ENCODE measurements at regions not wholly inside any gene's neighbourhood (a gene's known extent, or its start where the extent isn't known, plus 50 kb on each side); places are given as distances from the start of the nearest gene placed in this dataset.

DNA sequence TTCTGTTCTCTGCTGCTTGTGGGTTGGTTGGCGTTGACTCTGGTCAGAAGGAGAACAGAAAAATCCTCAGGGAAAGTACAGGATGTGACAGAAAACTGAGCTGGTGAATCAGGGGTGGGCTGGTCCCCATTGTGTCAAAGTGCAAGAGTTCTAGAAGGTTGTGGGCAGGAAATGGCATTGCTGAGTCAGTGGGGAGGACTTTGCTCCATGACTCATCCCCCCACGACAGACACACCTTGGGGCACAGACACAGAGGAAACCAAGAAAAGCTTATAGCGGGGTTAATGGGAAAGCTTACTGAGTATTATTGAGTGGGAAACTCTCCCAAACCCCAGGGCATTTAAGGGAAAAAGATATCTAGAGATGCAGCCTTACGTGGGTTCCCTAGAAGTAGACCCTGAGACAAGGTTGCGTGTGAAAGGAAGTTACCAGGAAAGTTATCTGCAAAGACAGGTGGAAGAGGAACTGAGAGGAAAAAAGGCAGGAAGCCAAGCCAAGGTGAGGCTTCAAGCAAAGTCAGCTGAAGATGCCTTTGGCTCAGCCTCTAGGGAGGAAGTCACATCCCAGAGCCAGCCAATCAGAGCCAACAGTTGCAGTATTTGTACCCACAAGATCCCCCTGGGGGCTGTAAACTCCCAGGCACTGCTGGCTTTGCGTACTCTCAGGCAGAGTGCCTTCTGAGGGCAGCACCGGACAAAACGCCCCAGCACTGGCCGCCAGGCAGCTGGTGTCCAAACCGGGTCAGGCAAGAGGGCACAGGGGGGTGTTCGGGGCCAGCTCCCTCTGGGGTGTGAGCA is 86.4 kb downstream of the FOXL1 start:
- DNase-seq: no peak

- DNase-seq: no peak
These were observed 86.9 kb downstream of the FOXL1 start for GRCh38 chr16:86665319-86665675.

DNA sequence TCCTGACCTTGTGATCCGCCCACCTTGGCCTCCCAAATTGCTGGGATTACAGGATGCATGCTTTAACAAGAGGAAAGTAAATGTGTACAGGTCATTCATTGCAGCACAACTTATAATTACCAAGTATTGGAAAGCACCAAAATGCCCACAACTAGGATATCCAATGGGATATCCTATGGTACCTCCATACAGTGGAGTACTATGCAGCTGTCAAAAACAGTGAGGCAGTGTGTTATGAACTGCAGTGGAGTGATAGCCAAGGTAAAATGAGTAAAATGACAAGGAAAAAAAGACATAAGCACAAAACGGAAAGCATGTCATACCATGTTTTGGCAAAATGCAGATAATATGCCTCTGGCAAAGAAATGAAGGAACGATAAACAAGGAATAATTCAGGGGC is 87.6 kb downstream of the FOXL1 start:
- no peak for DNase-seq

- DNase-seq: no peak
These were observed 88.7 kb downstream of the FOXL1 start for GRCh38 chr16:86667035-86667434.

GRCh38 chr16:86668136-86668910 is 90.0 kb downstream of the FOXL1 start:
- DNase-seq: no peak

DNA sequence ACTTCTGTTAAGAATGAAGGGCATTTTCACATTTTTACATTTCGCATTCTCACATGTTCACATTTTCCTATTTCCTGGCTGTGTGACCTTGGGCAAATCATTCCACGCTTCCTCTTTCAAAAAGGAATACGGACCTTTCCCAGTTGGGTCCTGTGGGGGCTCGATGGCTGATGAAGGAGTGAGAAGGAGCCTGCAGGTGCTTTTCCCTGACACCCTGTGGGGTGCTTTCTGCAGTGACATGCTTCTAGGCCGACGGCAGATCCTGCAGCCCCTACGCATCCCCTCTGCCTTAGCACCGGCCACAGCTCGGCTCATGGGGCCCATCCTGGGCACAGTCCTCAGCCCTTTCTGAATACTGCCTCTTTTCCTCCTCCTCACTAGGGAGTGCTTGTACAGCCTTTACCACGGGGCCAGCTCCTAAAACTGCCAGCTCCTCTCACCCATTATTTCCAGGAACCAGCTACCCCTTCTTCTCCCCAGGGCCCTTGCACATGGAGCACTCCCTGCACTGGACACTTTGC is 91.0 kb downstream of the FOXL1 start:
- DNase-seq: no peak

DNA sequence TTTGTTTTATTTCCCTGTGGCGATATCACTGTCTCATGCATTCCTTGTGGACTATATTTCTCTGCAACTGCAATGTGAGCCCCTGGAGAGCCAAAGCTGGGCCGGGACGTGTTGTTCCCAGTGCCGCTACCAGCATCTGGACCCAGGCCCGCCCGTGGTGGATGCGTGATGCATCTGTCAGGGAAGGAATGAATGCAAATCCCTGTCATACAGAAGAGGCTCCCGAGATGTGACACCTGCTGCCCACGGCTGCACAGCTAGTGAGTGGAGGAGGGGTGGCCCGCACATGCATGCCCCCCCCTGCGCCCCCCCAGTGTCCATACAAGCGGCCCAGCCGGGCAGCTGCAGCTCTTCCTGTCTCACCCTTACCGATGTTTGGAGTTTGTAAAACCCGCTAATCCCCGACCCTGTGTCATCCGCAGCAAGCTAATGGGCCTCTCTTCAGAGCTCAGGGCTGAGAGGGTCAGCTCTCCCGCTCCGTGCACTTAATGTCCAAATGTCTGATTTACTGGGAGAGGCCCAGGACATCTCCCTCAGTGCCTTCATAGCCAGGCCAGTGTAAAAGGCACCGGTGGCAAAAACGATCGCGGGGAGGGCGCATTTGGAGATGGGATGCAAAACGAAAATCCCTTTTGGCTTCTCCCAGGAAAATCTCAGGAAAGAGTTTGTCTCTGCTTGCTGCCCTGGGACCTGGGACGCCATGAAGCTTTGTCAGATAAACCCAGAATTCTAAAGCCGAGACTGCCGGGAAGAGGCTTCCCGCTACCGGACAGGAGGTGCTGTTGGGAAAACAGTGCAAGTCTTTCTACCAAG is 91.8 kb downstream of the FOXL1 start:
- DNase-seq: no peak

DNA sequence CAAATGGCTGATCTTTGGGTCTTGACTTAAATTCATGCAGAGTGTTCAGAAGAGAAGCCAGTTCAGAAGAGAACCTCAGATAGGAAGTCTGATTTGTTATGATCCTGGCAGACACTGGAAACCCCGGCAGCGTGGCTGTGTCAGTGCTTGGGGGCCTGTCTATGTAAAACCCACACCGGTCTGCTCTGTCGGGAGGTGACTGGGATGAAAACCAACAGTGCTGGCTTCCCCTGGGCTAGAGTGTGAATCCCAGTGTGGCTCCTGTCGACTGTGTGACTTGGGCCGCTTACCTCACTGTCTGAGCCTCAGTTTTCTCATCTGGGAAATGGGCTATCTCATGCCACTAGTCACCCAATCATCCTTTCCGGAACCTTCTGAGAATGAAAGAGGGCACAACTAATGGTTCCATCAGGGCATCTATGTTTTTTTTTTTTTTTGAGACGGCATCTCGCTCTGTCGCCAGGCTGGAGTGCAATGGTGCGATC is 92.4 kb downstream of the FOXL1 start:
- no peak for DNase-seq

- peak; percentile 85 for DNase-seq
These were observed 93.3 kb downstream of the FOXL1 start for GRCh38 chr16:86671486-86672178.

- no peak for DNase-seq
These were observed 94.0 kb downstream of the FOXL1 start for GRCh38 chr16:86672179-86672863.

DNA sequence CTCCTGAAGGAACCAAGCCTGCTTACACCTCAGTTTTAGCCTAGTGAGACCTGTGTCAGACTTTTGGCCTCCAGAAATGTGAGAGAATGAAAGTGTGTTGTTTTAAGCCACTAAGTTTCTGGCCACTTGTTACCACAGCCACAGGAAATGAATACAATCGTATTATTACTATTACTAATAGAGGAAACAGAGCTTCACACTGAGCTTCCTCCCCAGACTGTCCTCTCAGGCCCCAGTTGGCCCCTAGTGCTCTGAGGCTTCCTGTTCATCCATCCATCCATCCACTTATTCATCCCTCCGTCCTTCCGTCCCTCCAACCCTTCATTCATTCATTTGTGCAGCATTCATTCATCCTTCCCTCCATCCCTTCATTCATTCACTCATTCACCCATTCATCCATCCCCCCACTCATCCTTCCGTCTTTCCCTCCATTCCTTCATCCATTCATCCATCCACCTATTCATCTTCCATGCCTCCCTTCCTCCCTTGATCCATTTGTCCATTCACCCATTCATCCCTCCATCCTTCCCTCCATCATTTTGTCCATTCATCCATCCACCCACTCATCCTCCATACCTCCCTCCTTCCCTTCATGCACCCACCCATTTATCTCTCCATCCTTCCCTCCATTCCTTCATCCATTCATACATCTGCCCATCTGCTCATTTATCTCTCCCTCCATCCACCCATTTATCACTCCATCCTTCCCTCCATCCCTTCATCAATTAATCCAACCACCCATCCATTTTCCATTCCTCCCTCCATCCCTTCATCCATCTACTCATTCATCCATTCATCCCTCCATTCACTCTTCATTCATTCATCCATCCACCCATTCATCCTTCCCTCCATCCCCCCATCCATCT is 95.0 kb downstream of the FOXL1 start:
- no peak for DNase-seq

DNA sequence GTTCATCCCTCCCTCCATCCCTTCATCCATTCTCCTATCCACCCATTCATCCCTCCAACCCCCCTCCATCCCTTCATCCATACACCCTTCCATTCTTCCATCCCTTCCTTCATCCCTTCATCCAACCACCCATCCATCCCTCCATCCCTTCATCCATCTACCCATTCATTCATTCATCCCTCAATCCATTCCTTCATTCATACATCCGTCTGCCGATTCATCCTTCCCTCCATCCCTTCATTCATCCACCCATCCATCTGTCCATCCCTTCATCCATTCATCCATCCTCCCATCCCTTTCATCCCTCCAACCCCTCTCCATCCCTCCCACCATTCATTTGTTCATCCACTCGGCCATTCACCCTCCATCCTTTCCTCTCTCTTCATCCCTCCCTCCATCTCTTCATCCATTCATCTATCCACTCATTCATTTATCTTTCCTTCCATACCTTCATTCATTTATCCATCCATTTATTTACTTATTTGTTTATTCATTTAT is 95.7 kb downstream of the FOXL1 start:
- no peak for DNase-seq

DNA sequence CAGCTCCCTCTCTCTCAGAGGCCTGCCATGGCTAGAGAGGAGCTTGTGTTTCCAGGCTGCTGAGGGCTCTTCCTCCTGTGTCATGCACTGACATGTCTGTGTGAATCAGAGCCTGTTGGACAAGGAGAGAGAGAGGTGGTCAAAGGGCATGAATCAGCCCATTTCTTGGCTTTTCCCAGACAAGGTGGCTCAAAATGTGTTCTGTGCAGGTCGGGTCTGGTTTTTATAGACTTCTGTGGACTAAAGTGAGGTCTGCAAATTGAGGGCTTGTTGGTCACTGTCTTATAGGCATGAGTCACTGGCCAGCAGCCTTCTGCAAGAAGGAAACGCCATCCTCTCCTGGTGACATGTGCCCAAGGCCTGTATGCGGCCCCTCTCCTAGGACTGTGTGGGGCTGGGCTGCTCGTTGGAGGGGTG is 97.9 kb downstream of the FOXL1 start:
- no peak for DNase-seq

GRCh38 chr16:86679490-86679889 is 101.1 kb downstream of the FOXL1 start:
- no peak for DNase-seq

- DNase-seq: no peak
These were observed 101.8 kb downstream of the FOXL1 start for GRCh38 chr16:86680162-86680561.

- no peak for DNase-seq
These were observed 102.3 kb downstream of the FOXL1 start for GRCh38 chr16:86680661-86681030.

DNA sequence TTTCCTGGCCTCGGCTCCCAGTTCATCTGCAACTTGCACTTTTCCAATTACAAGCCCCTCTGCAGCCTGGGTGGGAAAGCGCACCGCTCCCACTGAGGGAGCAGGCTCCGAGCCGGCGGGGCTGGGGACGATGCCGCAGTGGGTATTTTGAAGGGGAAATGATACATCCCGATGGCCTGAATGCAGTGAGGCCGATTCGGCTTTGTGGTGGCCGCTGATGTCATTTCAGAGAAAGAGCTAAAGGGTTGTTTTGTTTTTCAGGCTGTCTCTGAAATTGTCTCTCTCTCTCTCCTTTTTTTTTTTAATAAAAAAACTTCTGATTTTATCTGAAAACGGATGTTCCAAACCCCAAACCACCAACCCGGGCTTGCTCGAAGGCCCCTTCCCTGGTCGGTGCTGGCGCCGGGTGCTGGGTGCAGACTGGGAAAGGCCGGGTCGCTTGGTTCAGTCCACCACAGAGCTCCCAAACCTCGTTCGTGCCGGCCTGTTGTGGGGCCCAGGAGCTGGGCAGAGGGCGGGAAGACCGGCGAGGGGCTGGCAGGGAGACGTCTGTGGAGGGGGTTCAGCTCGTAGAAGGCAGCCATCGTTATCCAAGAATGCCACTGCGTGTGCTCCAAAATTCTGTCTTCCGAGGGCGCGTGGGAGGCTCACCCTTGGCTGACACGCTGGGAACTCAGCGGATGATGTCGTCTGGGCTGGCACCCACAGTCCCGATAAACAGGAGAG is 102.8 kb downstream of the FOXL1 start:
- DNase-seq: no peak

DNA sequence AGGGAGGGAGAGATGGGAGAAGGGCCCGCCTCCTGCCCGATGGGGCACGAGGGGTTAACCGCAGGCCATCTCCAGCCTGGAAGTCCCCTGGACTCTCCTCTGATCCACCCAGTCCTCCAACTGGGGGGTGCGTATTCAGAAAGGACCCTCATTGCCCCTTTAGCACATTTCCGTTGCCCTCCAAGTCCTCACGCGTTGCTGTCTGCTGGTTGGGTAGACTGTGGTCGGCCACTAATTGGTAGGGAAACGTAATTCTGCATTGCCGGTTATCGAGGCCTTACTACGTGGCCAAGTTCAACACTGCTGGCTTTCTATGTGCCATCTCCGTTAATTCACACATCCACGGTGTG is 103.4 kb downstream of the FOXL1 start:
- no peak for DNase-seq

DNA sequence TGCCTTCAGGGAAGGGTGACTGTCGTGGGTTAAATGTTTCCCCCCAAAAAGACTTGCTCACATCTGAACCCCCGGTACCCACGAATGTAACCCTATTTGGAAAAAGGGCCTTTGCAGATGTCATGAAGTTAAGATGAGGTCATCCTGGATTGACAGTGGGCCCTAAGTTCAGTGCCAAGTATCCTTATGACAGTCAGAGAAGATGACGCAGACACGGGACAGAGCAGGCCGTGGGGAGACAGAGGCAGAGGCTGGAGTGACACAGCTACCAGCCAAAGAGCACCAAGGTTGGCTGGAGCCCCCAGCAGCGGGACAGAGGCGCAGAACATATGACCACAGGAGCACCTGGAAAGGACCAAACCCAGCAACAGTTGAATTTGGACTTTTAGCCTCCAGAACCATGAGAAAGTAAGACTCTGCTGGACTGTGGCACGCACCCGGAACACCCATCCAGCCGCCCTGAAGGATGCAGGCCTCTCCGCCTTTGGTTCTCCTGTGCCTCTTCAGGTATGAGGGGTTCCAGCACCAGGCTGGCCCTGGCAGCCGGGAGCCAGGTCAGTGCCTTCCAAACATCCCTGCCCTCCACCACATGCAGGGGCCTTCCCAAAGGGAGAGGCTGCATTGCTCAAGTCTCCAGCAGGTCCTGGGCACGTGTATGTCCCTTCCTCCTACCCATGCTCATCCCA is 104.0 kb downstream of the FOXL1 start:
- DNase-seq: no peak

Measured in left kidney (tissue), 1 donor.